GM12873 (cell line): ENCODE measurements at regions not wholly inside any gene's neighbourhood (a gene's known extent, or its start where the extent isn't known, plus 50 kb on each side); places are given as distances from the start of the nearest gene placed in this dataset.

Source experiments
- CTCF ChIP-seq: IDR thresholded peaks from 2 replicates; pipeline ENCODE4 v1.5.1; 2012; ENCODE audit warnings: low read depth, mild to moderate bottlenecking, moderate library complexity, low read length, control low read depth; ENCODE audit not compliant: insufficient read depth; ENCODE audit errors: missing control alignments

GRCh38 chr14:98393527-98393926 lies 878.5 kb downstream of the BCL11B start:
- no peak for TF ChIP-seq CTCF

- TF ChIP-seq CTCF, result no peak
Observed at GRCh38 chr14:98404811-98405210, 867.2 kb downstream of the BCL11B start.

DNA sequence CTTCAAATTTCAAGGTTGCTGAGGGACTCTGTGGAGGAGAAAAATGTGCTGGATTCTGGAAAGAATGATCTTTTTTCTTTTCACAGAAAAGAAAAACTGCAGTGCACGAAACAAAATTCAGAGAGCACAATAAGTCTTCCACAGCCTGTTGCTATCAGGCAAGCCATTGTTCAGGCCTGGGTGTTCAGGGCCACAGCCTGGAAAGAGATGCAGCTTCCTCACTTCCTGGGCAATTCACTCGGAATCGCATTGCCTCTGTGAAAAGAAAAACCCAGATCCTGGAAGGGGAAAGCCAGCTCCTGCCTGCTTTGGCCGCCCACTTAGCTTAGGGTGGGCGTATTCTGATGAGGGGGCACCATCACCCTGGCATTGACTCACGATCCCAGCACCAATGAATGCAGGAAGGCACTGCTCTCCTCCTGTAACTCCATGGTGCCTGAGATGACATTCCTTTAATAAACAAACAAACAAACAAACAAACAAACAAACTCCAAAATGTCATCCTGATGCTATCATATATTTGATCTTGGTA lies 863.9 kb downstream of the BCL11B start:
- TF ChIP-seq CTCF, result no peak

GRCh38 chr14:98408713-98409112 lies 863.3 kb downstream of the BCL11B start:
- no peak for TF ChIP-seq CTCF

GRCh38 chr14:98411154-98411553 lies 860.8 kb downstream of the BCL11B start:
- TF ChIP-seq CTCF, result no peak

- no peak for TF ChIP-seq CTCF
Observed at GRCh38 chr14:98412431-98412830, 859.6 kb downstream of the BCL11B start.

GRCh38 chr14:98415766-98416165 lies 856.2 kb downstream of the BCL11B start:
- TF ChIP-seq CTCF, result no peak
